Neural cell (in vitro differentiated cells): ENCODE measurements at regions not wholly inside any gene's neighbourhood (a gene's known extent, or its start where the extent isn't known, plus 50 kb on each side); places are given as distances from the start of the nearest gene placed in this dataset.
"Not testable (repeated sequence)": the region's sequence is repeated elsewhere in the genome, so short reads cannot be mapped to it uniquely, and the experiment has no call there.

Experiments used
- POLR2AphosphoS5 ChIP-seq: IDR thresholded peaks from 2 replicates; pipeline ENCODE4 v1.6.1; 2012
- SMC3 ChIP-seq: fragments of 450-650 bp; conservative IDR thresholded peaks from 2 replicates; pipeline ENCODE4 v1.6.1; 2014; ENCODE audit warnings: antibody characterized with exemption, mild to moderate bottlenecking, moderate library complexity; ENCODE audit not compliant: poor library complexity
- TF ChIP-seq, protein P1 (sequence below): fragments of 450-650 bp; IDR thresholded peaks from 2 replicates; pipeline ENCODE4 v1.5.1; 2014; ENCODE audit warnings: antibody characterized with exemption, mild to moderate bottlenecking, moderate library complexity; ENCODE audit not compliant: poor library complexity, severe bottlenecking

DNA sequence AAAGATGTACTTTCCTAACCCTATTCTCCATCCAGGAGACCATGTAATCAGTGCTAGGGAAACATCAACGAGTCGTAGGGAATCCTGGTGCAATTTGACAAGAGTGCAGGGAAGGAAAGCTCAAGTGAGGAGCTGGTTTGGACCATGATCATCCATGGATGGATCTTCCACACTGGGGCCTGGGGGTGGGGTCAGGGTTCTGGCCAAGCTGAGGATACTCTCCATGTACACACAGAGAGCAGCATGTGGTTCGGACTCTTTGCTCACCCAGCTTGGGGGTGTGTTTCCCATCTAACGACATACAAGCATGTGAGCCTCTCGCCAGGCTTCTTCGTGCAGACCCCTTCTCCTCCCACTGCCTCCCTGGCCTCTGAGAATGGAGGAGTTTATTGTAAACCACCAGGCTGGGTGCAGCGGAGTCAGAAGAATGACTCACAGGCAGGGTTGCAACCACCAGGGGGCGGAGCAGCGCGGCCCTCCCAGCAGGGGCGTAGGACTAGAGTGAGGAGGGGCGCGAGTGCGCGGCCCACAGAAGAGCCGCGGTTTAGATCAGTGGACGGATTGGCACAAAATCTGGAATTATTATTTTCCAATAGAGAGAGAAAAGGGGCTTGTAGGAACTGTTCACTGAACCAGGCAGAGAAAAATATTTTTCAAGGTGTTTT is 530.0 kb upstream of the B3GAT1 start:
- TF ChIP-seq, protein P1, sequence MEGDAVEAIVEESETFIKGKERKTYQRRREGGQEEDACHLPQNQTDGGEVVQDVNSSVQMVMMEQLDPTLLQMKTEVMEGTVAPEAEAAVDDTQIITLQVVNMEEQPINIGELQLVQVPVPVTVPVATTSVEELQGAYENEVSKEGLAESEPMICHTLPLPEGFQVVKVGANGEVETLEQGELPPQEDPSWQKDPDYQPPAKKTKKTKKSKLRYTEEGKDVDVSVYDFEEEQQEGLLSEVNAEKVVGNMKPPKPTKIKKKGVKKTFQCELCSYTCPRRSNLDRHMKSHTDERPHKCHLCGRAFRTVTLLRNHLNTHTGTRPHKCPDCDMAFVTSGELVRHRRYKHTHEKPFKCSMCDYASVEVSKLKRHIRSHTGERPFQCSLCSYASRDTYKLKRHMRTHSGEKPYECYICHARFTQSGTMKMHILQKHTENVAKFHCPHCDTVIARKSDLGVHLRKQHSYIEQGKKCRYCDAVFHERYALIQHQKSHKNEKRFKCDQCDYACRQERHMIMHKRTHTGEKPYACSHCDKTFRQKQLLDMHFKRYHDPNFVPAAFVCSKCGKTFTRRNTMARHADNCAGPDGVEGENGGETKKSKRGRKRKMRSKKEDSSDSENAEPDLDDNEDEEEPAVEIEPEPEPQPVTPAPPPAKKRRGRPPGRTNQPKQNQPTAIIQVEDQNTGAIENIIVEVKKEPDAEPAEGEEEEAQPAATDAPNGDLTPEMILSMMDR, result peak; percentile 30
- not testable (repeated sequence) for TF ChIP-seq SMC3, POLR2AphosphoS5
